GM19397 (cell line): ENCODE measurements at regions not wholly inside any gene's neighbourhood (a gene's known extent, or its start where the extent isn't known, plus 50 kb on each side); places are given as distances from the start of the nearest gene placed in this dataset.
A peak's percentile ranks its signal among the peaks of the same experiment; 100 is the strongest.

Source experiments
- ATAC-seq: cut with Tn5 transposase; IDR thresholded peaks from one replicate; pipeline ENCODE4 v1.9.1; 2021; ENCODE audit warnings: mild to moderate bottlenecking, moderate library complexity; ENCODE audit not compliant: unreplicated experiment

DNA sequence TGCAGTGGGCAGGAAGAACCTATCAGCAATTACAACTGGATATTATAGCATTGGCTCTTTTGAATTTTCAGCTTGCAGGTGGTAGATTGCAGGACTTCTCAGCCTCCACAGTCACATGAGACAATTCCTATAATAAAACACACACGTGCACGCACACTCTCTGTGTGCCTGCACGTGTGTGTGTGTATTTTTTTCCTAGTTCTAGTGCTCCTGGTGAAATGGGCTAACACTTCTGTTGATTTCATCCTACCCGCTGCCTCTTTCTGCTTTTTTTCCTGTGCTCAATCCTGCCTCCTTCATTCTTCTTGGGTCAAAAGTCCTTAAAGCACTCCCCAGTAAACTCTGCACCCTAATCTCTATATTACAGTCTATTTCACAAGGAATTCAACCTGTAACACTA lies 320.1 kb downstream of the OSTF1 start:
- no peak for ATAC-seq

DNA sequence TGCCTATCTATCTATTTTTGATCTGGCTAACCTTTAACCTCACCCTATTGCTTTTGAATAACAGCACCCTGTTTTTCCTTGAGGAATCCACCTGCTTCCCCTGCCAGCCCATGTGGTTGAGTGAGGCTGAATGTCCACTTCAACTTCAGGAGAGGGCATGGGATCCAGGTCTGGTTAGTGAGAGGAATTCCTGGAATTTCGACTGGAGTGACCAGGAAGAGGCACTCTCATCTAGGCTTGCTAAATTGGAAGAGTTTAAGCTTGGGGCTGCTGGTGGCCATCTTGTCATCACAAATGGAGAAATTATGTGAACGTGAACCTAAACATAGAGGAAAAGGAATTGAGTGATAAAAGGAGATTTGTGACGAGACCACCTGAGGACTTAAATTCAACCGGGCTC lies 322.1 kb downstream of the OSTF1 start:
- no peak for ATAC-seq

DNA sequence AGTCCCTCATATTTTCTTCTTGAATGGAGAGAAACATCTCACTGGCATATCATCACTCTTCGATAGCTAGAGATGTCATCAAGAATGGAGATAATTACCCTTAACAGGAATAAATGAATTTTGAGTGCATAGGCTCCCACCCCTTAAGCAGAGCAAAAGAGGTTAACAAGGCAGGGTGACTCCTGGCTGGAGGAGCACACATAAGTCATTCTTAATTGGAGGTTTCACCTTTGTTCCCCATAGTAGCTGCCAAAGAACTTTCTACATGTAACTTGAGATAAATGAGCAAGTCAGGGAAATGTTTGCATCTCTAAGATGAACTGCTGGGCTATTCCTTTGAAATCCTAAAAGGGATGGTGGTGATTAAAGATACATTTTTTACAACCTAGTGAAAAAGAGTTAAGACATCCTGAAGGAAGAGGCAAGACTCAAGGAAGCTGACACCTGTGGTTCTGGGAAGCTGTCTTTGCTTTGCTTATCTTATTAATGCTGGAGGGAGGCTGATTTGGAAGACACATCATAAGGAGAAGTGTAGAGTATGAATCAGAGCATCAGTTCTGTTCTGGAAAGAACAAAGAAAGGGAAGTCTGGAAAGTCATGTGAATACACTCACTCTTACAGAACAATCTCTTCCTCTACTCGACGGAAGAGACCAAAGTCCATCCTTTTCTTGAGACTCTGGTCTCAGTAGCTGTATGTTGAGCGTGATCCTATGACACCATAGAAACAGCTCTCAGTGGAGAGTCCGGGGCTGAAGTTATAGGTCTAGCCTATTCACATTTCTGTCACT lies 326.3 kb downstream of the OSTF1 start:
- ATAC-seq: no peak

DNA sequence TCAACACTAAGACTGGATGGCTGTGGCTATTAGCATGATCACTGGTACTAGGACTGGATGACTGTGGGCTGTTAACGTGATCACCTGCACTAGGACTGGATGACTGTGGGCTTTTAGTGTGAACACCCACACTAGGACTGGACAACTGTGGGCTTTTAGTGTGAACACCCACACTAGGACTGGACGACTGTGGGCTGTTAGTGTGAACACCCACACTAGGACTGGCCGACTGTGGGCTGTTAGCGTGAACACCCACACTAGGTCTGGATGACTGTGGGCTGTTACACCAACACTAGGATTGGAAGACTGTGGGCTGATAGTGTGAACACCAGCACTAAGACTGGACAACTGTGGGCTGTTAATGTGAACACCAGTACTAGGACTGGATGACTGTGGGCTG lies 329.2 kb downstream of the OSTF1 start:
- no peak for ATAC-seq

DNA sequence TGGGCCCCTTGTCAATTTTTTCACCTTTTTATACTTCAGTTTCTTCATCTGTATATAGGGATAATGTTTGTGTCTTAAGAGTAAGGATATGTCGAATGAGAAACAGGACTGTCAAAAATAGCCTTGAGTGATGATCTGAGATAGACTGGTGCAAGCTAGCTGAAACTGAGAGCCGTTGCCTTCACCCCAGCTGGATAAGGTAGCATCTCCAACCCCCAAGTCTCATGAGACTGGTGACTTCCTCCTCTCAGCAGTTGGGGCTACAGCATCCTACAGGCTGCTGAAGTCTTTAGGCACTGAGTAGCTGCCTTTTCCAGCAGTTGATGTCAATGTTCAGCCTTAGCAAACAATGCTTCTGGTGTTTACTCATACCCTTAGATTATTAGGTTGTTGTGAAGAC lies 330.2 kb downstream of the OSTF1 start:
- ATAC-seq: peak; percentile 78

DNA sequence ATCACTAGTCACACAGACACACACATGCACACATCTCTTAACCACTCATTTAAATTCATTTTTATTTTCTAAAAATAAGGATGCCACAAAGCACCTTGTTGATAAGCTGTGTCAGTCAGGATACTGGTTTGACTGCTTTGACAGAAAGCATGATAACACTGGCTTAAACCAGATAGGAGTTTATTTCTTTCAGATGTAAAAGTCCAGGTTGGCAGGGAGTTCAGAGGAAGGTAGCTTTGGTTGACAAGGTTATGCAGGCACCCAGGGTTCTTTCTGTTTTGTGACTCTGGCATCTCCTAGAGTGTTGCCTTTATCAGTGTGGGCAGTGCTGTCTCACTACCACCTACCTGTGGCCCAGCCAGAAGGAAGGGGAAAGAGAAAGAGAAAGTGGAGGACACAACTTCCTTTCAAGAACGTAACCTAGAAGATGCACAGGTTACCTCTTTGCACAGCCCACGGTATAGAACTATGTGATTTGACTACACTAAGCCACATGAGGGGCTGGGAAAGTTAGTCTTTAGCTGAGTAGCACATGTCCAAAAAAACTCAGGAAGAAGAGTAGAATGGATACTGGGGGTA lies 334.7 kb downstream of the OSTF1 start:
- ATAC-seq: no peak

DNA sequence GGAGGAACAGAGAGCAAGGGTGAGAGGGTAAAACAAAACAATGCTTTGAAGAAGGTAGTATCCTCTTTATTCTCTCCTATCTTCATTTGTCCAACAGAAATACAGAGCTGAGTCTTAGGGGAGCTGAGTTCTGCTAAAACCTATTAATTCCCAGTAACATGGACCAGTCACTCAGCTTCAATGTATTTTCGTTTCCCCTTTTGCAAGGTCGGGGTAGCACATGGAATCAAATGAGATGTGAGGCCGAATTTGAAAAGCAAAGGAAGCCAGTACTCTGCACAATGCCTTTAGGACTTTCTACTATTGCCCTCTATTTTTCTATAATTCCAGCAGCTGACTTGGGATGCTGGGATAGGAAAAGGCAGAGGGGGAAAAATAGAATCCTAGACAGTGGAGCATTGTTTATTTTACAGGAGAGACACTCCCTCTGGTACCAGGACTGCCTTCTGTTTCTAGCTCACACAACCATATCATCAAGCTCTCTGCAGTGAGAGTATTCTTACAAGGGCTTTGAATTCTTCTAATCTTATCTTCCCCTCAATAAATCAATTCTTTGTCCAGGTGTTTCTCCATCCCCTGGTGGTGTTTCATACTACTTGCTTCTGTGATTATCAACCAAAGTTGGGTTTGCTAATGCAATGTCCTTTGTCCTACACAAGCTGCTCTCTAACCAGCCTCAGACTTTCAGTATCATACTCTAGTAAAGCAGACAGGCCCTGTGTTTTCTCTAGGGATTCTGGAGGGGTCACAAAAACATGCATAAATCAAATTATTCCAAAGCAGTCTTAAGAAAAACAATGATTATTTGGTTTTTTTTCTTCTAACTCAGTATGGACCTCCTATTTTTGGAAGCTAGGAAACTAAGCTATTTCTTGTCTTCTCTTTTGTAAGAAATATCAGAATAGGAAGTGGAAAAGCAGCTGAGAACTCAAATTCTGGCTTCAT lies 341.5 kb downstream of the OSTF1 start:
- ATAC-seq: no peak

DNA sequence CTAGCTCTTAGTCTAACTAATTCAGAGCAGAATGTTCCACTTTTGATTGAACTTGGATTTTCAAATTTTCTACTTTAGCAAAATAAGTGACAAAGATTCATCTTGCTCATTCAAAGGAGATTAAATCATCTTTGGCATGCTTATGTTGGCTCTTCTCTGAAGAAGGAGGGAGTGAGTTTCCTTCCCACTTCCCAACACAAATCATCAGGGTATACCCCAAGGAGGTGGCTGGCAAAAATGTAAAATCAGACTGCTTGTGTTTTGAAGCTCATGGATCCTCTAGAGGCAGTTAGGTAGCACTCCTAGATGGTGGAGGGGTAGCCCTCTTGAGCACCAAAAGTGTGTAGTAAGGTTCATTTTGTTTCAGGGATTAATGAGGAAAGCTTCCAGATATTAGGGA lies 343.1 kb downstream of the OSTF1 start:
- ATAC-seq: no peak

DNA sequence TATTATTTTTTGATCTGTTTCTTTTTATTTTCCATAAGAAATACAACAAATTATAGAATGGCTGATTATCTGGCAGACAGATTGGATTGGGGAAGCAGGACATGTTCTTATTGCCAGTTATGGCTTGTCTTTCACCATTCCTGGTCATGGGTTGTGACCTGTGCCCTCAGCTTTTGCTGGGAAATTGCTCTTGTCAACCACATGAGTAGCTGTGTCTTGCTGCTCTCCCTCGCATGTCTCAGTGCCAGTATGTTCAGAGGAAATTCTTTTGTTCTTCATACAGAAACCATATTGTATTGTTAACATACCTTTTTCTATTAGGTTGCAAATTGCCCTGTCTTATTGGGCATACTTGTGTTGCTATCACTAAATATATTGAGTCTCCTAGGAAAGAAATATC lies 344.1 kb downstream of the OSTF1 start:
- no peak for ATAC-seq

DNA sequence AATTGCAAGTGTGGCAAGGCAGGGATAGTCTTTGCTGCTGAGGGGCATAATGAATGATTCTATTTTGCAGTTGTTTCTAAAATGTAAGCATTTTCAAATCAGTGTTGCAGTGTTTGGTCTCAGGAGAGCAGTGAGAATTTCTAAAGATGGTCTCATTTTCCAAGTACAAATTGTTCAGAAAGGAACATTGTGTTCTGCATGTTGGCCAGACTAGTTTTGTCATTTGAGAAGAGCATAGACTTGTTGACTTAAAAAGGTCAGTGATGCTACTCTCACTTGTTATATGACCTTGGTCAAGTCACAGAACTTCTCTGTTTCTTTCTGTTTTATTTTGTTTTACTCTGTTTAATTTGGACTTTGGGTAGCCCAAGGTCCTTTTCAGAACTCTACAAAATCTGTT lies 344.6 kb downstream of the OSTF1 start:
- ATAC-seq: no peak

DNA sequence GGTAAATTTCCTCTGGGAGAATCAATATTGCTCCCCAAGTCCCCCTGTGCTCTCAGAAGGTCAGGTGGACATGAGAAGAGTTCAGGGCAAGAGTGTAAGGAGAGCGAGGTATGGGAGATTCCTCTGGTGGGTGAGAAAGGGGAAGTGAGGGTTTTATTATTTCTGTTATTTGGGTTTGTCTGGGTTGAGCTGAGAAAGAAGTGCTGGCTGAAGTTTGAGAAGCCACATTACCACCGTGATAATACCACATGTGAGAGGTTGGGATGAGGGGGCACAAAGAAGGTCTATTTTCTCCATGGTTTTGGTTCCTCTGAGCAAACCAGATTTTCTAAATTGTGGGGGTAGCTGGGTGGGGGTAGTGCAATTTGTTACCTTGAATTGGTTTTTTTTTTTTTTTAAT lies 350.4 kb downstream of the OSTF1 start:
- no peak for ATAC-seq

DNA sequence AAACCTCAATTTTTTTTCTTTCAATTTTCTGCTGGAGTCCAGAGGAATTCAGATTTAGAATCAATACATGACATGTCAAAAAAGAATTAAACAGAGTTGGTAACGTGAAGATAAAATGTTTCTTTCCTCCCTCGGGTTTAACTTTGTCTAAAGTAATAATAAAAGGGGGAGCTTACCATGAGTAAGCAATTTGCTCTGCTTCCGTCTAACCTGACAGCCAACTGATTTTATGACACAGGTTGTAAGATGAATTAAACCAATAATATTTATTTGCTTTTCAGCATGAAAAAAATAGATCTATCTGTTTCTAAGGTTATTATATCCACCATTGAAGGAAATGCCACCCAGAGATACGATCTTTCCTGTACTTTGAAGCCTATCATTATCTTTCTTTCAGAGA lies 352.6 kb downstream of the OSTF1 start:
- no peak for ATAC-seq

DNA sequence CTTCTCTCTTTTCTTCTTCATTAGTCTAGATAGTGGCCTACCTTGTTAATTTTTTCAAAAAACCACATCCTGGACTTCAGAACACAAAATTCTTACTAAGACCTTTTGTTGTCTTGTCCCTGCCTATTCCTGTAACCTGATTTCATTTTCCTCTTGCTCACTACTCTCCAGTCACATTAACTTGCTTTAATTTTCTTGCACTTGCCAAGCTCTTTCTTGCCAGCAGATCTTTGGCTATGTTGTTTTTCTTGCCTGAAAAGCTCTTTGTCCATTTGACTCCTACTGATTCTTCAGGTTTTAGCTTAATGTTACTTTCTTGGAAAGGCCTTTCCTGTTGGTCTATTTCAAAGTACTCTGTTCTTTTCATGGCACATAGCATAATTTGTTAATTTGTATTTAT lies 356.8 kb downstream of the OSTF1 start:
- ATAC-seq: no peak

DNA sequence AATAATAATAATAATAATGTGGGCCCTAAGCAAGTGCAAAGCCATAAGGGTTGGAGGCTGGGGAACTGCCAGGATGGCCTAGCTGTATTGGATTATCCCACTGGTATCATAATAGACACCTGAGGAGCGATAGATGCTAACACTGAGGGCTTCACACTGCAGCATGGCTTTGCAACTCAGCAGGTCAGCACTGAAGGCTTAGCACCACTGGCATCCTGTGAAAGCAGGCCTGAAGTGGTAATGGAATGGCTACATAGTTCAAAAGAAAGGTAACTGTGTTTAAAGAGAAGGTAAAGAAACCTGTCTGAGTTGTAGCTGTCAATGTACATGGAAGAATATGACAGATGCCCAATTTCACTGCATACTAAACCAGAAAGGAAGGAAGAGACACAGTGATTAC lies 359.0 kb downstream of the OSTF1 start:
- no peak for ATAC-seq

DNA sequence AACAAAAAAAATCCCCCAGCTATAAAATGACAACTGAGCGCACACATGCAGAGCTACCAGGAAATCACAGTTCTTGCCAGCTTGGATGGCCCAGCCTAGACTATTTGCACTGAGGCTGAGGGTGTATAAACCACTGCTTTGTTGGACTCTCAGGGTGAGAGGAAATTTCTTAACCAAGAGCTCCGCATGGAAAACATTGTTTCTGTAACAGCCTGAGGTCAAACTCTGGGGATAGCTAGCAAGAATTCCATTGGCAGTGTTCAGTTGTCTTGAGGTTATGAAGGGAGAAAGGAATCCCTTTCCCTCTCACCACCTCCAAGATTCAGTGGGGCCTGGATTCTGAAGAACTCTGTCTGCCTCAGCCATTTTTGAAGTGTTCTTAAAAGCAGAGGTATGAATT lies 360.0 kb downstream of the OSTF1 start:
- no peak for ATAC-seq

DNA sequence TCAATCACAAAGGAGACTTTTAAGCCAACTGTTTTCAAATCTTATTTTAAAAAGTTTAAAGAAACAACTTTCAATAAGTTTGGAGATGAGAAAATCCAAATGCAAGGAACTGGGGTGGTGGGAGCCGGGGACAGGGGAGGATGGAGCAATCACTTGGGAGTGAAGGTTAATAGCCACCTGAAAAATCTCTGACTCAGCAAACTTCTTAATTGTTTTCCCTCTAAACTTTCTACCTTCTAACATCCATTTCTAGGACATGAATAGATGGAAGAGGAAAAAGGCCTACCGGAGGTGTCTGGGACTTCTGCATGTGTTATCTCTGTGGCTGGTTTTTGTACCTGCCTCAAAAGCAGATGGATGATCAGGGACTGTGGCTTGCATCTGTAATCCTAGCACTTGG lies 360.6 kb downstream of the OSTF1 start:
- no peak for ATAC-seq

DNA sequence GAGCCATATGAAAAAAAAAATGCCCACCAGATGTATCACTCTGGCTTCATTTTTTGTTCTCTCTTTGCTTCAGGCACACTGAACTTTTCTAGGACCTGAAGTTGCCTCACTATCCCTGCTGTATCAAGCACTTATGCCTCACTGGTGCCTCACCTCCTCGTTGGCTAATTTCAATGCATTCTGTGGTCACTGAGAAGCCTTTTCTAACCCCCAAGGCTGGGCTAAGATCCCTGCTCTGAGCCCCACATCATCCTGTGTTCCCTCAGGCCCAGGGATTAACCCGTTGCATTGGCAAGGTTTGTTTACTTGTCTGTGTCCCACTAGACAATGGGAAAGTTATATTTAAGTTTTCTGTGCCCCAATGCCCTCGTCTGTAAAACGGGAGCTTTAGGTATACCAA lies 362.7 kb downstream of the OSTF1 start:
- no peak for ATAC-seq

DNA sequence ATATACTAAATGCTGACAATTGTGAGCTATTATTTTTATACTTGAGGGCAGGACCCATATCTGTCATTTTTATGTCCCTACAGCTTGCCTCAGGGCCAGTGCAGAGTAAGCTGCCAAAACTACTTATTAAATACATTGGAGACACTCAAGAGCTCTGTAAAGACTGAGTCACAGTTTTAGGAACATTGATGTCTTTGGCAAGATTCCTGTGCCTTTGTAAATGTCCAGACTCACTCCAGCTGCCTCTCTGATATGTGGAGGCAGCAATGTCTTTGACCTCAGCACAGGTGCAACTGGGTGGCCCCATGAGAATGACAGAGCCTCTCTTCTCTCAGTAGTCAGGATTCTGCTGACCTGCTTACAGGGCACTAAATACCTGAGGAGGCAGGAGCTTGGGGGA lies 363.2 kb downstream of the OSTF1 start:
- ATAC-seq: no peak

DNA sequence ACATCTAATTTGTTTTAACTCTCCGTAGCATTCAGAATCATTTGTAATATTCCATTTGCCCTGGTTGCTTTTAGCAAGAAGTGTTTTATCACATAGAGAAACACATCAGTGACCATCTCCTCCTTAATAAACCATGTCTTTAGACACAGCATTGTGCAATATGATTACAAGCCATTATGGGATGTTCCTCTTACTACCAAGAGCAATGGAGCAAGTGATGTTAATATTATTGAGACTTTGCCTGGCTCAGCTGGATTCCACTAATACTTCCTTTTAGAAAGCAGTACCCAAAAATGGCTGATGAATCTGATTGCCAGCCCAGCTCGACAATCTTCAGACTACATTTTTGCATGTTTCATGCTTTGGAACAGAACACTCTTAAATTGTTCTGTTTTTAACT lies 364.2 kb downstream of the OSTF1 start:
- no peak for ATAC-seq

DNA sequence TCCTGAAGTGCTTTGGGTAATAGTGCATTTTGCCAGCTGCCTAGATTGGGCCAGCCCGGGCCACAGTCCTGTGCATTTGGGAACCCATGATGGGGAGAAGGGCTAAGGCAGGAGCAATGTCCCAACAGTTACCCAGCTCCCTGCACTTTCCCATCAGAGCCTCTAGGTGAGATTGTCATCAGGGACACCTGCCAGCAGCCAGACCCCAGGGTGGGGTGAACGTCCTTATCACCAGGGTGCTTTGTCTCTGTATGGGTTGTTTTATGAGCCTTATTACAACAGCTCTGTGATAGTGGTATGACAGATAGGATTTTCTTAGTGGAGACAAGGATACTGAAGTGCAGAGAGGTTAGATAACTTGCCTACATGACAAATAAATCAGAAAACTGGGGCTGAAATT lies 365.7 kb downstream of the OSTF1 start:
- ATAC-seq: no peak

DNA sequence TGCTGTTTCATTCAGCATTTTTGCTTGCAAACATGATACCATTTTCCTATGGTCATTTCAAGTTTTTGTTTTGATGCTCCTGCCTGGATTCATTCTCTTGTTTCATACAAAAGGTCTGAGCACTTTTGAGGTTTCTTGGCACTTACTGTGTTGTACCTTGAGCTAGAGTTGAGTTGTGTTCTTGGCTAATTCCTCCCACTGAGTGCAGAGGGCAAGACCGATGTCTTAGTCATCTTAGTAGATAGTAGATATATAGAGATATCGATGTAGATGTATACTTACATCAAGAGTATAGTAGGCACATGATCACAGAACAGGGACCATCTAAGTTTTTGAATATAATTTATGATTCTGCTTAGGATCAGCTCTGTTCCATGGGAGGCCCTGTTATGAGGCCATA lies 366.6 kb downstream of the OSTF1 start:
- no peak for ATAC-seq

DNA sequence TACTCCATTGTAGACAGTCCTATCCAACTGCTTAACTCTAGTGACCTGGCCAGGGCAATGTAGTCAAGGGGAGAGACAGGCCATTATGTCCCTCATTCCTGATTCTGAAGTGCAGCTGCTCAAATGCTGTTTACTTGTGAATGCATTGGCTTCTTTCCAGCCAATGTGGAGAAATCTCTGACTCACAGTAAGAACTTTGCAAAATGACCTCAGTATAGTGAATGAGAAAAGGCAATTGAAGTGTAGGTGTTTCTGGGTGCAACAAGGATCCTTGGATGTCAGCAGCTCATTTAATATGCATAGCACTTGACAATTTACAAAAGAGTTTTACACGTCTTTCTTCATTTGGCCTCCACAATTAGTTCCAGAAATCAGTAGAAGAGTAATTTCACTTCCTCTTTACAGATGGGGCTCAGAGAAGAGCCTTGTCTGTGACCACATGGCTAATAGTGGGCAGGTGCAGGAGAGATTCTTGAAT lies 367.2 kb downstream of the OSTF1 start:
- ATAC-seq: peak; percentile 97
